ENCODE measurements at regions not wholly inside any gene's neighbourhood (a gene's known extent, or its start where the extent isn't known, plus 50 kb on each side); places are given as distances from the start of the nearest gene placed in this dataset.

- Histone ChIP-seq H3K4ac (ENCODE audit: low read depth, low read length) (no peak overlapping the region), H4K20me1 (ENCODE audit: control insufficient read depth, insufficient read depth, insufficient read length) (no peaks in the 10 kb centered on the region), H3K56ac (ENCODE audit: insufficient read length, low read depth, low read length) (no peak overlapping the region), H3K4me1 (ENCODE audit: insufficient read depth, low read length) (no peaks in the 10 kb centered on the region), H2BK120ac (ENCODE audit: low read depth, low read length, poor library complexity, severe bottlenecking) (no peak overlapping the region), H4K8ac (replicated peaks; ENCODE audit: insufficient read length, low read depth, low read length) (no peak overlapping the region), H4K5ac (ENCODE audit: insufficient read length, low read depth, low read length) (no peak overlapping the region), H3K9me3 (ENCODE audit: control insufficient read depth, low read depth, low read length) (peaks cover 14% of the 10 kb centered on the region), H3K18ac (ENCODE audit: insufficient read length, low read depth, low read length) (no peak overlapping the region), H3K79me1 (ENCODE audit: insufficient read depth, low read depth, low read length, poor library complexity, severe bottlenecking) (no peaks in the 10 kb centered on the region), H3K27ac (ENCODE audit: insufficient read length, low read depth, low read length) (no peak overlapping the region), H2BK12ac (ENCODE audit: insufficient read length, low read depth, low read length) (no peak overlapping the region), H3K4me2 (ENCODE audit: insufficient read depth, insufficient read length, low read length) (no peak overlapping the region), H4K91ac (ENCODE audit: insufficient read length, low read depth, low read length) (no peak overlapping the region), H3K9ac (ENCODE audit: extremely low read depth, insufficient read length, low read length) (no peak overlapping the region), H3K23me2 (ENCODE audit: insufficient read length, low read depth, low read length, poor library complexity, severe bottlenecking) (no peaks in the 10 kb centered on the region), H2BK20ac (ENCODE audit: low read depth, low read length, poor library complexity, severe bottlenecking) (no peak overlapping the region), H3K79me2 (ENCODE audit: insufficient read depth, low read length) (no peaks in the 10 kb centered on the region), H3T11ph (ENCODE audit: low read length) (no peak overlapping the region), H3K14ac (ENCODE audit: insufficient read depth, low read length) (no peak overlapping the region), H2AK5ac (ENCODE audit: insufficient read length, low read length) (no peak overlapping the region), H2BK15ac (ENCODE audit: low read depth, low read length) (no peak overlapping the region), H2BK5ac (ENCODE audit: insufficient read length, low read length) (no peak overlapping the region), H3K23ac (ENCODE audit: insufficient read length, low read depth, low read length) (no peak overlapping the region), H2AFZ (ENCODE audit: low read length) (no peak overlapping the region), H3K27me3 (ENCODE audit: insufficient read depth, low read length) (no peaks in the 10 kb centered on the region)
- Mint-ChIP-seq H3K4me3 (no peak overlapping the region), H3K27ac (no peak overlapping the region), H3K9me3 (peaks cover 57 to 59% of the 10 kb centered on the region in 2 experiments), H3K27me3 (ENCODE audit: low read depth) (no peaks in the 10 kb centered on the region), H3K36me3 (ENCODE audit: insufficient read depth in 1 of 3, low read depth in 3 of 3) (no peaks in the 10 kb centered on the region), H3K4me1 (no peaks in the 10 kb centered on the region)
- no peak for DNase-seq
- peak; percentile 52 for TF ChIP-seq CTCF (conservative IDR thresholded peaks at IDR 0.05)
Observed at GRCh38 chrX:145178268-145178667, 69.0 kb upstream of the SPANXN1 start.
